Neuronal stem cell (in vitro differentiated cells): ENCODE measurements at regions not wholly inside any gene's neighbourhood (a gene's known extent, or its start where the extent isn't known, plus 50 kb on each side); places are given as distances from the start of the nearest gene placed in this dataset.

ENCODE experiments used
- DNase-seq: peaks from one replicate; pipeline ENCODE4 v3.0.0-alpha.2; 2013; ENCODE audit warnings: low spot score
- H2AFZ ChIP-seq: one replicate; pipeline ENCODE4 v1.6.1; 2013; ENCODE audit warnings: mild to moderate bottlenecking, low read length, inconsistent platforms
- H2AK5ac ChIP-seq: 2 replicates; pipeline ENCODE4 v1.6.1; 2013; ENCODE audit warnings: low read depth, mild to moderate bottlenecking, inconsistent platforms, low read length, moderate library complexity, mixed read lengths
- H2BK120ac ChIP-seq: 2 replicates; pipeline ENCODE4 v1.6.1; 2013; ENCODE audit warnings: low read depth, mild to moderate bottlenecking, inconsistent platforms, low read length, moderate library complexity, mixed read lengths
- H2BK12ac ChIP-seq: one replicate; pipeline ENCODE4 v1.6.1; 2013; ENCODE audit warnings: low read length, inconsistent platforms
- H2BK15ac ChIP-seq: 2 replicates; pipeline ENCODE4 v1.6.1; 2013; ENCODE audit warnings: mild to moderate bottlenecking, low read length, inconsistent platforms, mixed read lengths
- H2BK5ac ChIP-seq: one replicate; pipeline ENCODE4 v1.6.1; 2013; ENCODE audit warnings: inconsistent platforms, mild to moderate bottlenecking, low read length, moderate library complexity
- H3K14ac ChIP-seq: one replicate; pipeline ENCODE4 v1.6.1; 2013; ENCODE audit warnings: low read length, inconsistent platforms
- H3K18ac ChIP-seq: 2 replicates; pipeline ENCODE4 v1.6.1; 2013; ENCODE audit warnings: low read length, inconsistent platforms
- H3K23ac ChIP-seq: 2 replicates; pipeline ENCODE4 v1.6.1; 2013; ENCODE audit warnings: low read depth, mild to moderate bottlenecking, mixed read lengths, low read length, inconsistent platforms; ENCODE audit not compliant: poor library complexity
- H3K27ac ChIP-seq: replicated peaks from 3 replicates; pipeline ENCODE4 v1.5.1; 2013; ENCODE audit warnings: low read length, inconsistent platforms
- H3K27me3 ChIP-seq, 3 experiments: 2 replicates each; pipeline ENCODE4 v1.6.1; 2013; ENCODE audit warnings: low read length in 3 of 3, mild to moderate bottlenecking in 2 of 3, inconsistent platforms in 1 of 3, low read depth in 1 of 3, mixed read lengths in 1 of 3, moderate library complexity in 1 of 3; ENCODE audit not compliant: control insufficient read depth in 3 of 3, insufficient read depth in 3 of 3
- H3K36me3 ChIP-seq, 2 donors: replicated peaks in 1 of 2; 2 replicates each; pipeline ENCODE4 v1.6.1; 2013; ENCODE audit warnings: low read length in 2 of 2; ENCODE audit not compliant: control insufficient read depth in 2 of 2, insufficient read depth in 2 of 2
- H3K4ac ChIP-seq: 2 replicates; pipeline ENCODE4 v1.6.1; 2013; ENCODE audit warnings: inconsistent platforms, mild to moderate bottlenecking, low read length, moderate library complexity
- H3K4me1 ChIP-seq, 2 donors: 1 replicate in 1 of 2; 2 replicates in 1 of 2; pipeline ENCODE4 v1.6.1; 2013; ENCODE audit warnings: low read length in 2 of 2, low read depth in 1 of 2; ENCODE audit not compliant: control insufficient read depth in 2 of 2, insufficient read depth in 1 of 2
- H3K4me2 ChIP-seq: one replicate; pipeline ENCODE4 v1.6.1; 2013; ENCODE audit warnings: mild to moderate bottlenecking, low read length, inconsistent platforms; ENCODE audit not compliant: insufficient read depth, poor library complexity, severe bottlenecking
- H3K4me3 ChIP-seq, 2 donors: 2 replicates each; pipeline ENCODE4 v1.5.1; 2013; ENCODE audit warnings: low read length in 2 of 2, mild to moderate bottlenecking in 2 of 2, inconsistent platforms in 1 of 2, moderate library complexity in 1 of 2
- H3K79me1 ChIP-seq: one replicate; pipeline ENCODE4 v1.6.1; 2013; ENCODE audit warnings: low read depth, mild to moderate bottlenecking, inconsistent platforms, low read length, moderate library complexity
- H3K9ac ChIP-seq: one replicate; pipeline ENCODE4 v1.6.1; 2013; ENCODE audit warnings: mild to moderate bottlenecking, low read depth, low read length, inconsistent platforms; ENCODE audit not compliant: poor library complexity
- H3K9me3 ChIP-seq, 2 donors: replicated peaks in 1 of 2; 2 replicates each; pipeline versions ENCODE3 to v1.6.1; 2013; ENCODE audit warnings: low read length in 2 of 2, mild to moderate bottlenecking in 2 of 2, inconsistent platforms in 1 of 2, low read depth in 1 of 2, mixed read lengths in 1 of 2, moderate library complexity in 1 of 2; ENCODE audit not compliant: control insufficient read depth in 2 of 2, insufficient read depth in 1 of 2
- H4K8ac ChIP-seq: one replicate; pipeline ENCODE4 v1.6.1; 2013; ENCODE audit warnings: low read depth, mild to moderate bottlenecking, inconsistent platforms, low read length, moderate library complexity
- H4K91ac ChIP-seq: one replicate; pipeline ENCODE4 v1.6.1; 2013; ENCODE audit warnings: low read length, low read depth, mild to moderate bottlenecking, inconsistent platforms; ENCODE audit not compliant: poor library complexity
- WGBS, 2 donors: extraction: QIAGEN DNeasy Blood & Tissue Kit; methylation state at CpG; one replicate each; pipeline ENCODE4 v1.1.7; 2013; ENCODE audit warnings: missing lambda C conversion rate in 2 of 2, mixed read lengths in 1 of 2; ENCODE audit not compliant: insufficient read length in 2 of 2, insufficient replicate concordance in 1 of 2; ENCODE audit errors: extremely low coverage in 2 of 2; 5-methylcytosine and 5-hydroxymethylcytosine counted together

GRCh38 chr11:130602641-130603334 lies 154.3 kb downstream of the ADAMTS15 start:
- no peak overlapping the region for H3K4me2 ChIP-seq
- H3K4me3 ChIP-seq = no peak overlapping the region
- no peak overlapping the region for H2AK5ac ChIP-seq
- H3K9ac ChIP-seq = no peak overlapping the region
- no peaks in the 10 kb centered on the region for H3K36me3 ChIP-seq
- no peak overlapping the region for H4K91ac ChIP-seq
- H2BK12ac ChIP-seq = no peak overlapping the region
- no peak overlapping the region for H2BK120ac ChIP-seq
- peak overlapping the region; percentile 16 for H3K18ac ChIP-seq
- H3K4ac ChIP-seq = no peak overlapping the region
- H2BK5ac ChIP-seq = no peak overlapping the region
- no peak overlapping the region for H4K8ac ChIP-seq
- H3K14ac ChIP-seq = no peak overlapping the region
- H3K9me3 ChIP-seq = peaks cover 0 to 5% of the 10 kb centered on the region in 2 donors
- H2BK15ac ChIP-seq = no peak overlapping the region
- H3K23ac ChIP-seq = no peak overlapping the region
- peaks cover 0 to 5% (median 0%) of the 10 kb centered on the region in 3 experiments for H3K27me3 ChIP-seq
- no peak overlapping the region for H3K27ac ChIP-seq
- no CpG with 5 or more reads among the region's 12 CpGs for WGBS, 2 donors
- H3K79me1 ChIP-seq = no peaks in the 10 kb centered on the region
- no peak for DNase-seq
- no peak overlapping the region for H2AFZ ChIP-seq
- H3K4me1 ChIP-seq = peaks cover 6 to 12% of the 10 kb centered on the region in 2 donors

- no peaks in the 10 kb centered on the region for H3K79me1 ChIP-seq
- H3K18ac ChIP-seq = no peak overlapping the region
- no peak overlapping the region for H2BK120ac ChIP-seq
- H3K14ac ChIP-seq = no peak overlapping the region
- peaks cover 0 to 5% of the 10 kb centered on the region in 2 donors for H3K9me3 ChIP-seq
- no peak overlapping the region for H3K9ac ChIP-seq
- H3K23ac ChIP-seq = no peak overlapping the region
- no peak overlapping the region for H3K4me3 ChIP-seq
- H3K36me3 ChIP-seq = no peaks in the 10 kb centered on the region
- no peak overlapping the region for H2BK12ac ChIP-seq
- WGBS, 2 donors = no CpG with 5 or more reads among the region's 7 CpGs
- H4K91ac ChIP-seq = no peak overlapping the region
- no peak overlapping the region for H4K8ac ChIP-seq
- H3K27ac ChIP-seq = no peak overlapping the region
- peaks cover 6 to 12% of the 10 kb centered on the region in 2 donors for H3K4me1 ChIP-seq
- H2AK5ac ChIP-seq = no peak overlapping the region
- no peak overlapping the region for H3K4me2 ChIP-seq
- no peak overlapping the region for H2BK15ac ChIP-seq
- no peak overlapping the region for H2AFZ ChIP-seq
- peaks cover 0 to 5% (median 0%) of the 10 kb centered on the region in 3 experiments for H3K27me3 ChIP-seq
- no peak overlapping the region for H2BK5ac ChIP-seq
- no peak overlapping the region for H3K4ac ChIP-seq
- DNase-seq = no peak
These were observed 155.0 kb downstream of the ADAMTS15 start for GRCh38 chr11:130603335-130603906.

GRCh38 chr11:130604606-130605005 lies 156.2 kb downstream of the ADAMTS15 start:
- Histone ChIP-seq H4K91ac (no peak overlapping the region), H2AFZ (no peak overlapping the region), H3K27ac (no peak overlapping the region), H3K9ac (no peak overlapping the region), H2BK5ac (no peak overlapping the region), H3K4me1 (peaks cover 6 to 12% of the 10 kb centered on the region in 2 donors), H3K27me3 (peaks cover 0 to 5% (median 0%) of the 10 kb centered on the region in 3 experiments), H3K4me3 (no peak overlapping the region), H3K18ac (no peak overlapping the region), H2BK120ac (no peak overlapping the region), H2AK5ac (no peak overlapping the region), H3K36me3 (no peaks in the 10 kb centered on the region), H4K8ac (no peak overlapping the region), H3K9me3 (peaks cover 0 to 4% of the 10 kb centered on the region in 2 donors), H3K4ac (no peak overlapping the region), H2BK12ac (no peak overlapping the region), H3K14ac (no peak overlapping the region), H3K79me1 (no peaks in the 10 kb centered on the region), H3K4me2 (no peak overlapping the region), H3K23ac (no peak overlapping the region), H2BK15ac (no peak overlapping the region)
- WGBS, 2 donors = no CpG with 5 or more reads among the region's 1 CpG
- DNase-seq = no peak

DNA sequence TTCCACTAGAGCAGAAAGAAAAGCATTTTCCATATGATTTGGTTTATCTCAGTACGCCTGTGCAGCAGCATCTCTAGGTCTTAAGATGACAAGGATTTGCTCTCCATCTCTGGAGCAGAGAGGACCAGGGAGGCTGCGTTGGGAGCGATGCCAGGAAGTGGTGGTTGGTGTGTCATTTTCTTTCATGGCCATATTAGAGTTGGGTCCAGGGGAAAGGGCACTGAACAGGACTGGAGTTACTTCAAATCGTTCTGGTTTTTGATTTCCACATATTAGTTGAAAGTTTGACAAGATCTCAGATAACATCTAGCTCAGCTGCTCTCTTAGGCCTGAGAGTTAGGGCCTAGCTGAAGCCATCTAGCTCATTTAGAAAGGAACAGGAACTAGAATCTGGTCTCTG lies 157.7 kb downstream of the ADAMTS15 start:
- Histone ChIP-seq H3K4me1 (peaks cover 2 to 4% of the 10 kb centered on the region in 2 donors), H4K91ac (no peak overlapping the region), H2AFZ (no peak overlapping the region), H3K36me3 (no peaks in the 10 kb centered on the region), H3K27ac (no peak overlapping the region), H3K27me3 (peaks cover 0 to 5% (median 0%) of the 10 kb centered on the region in 3 experiments), H3K4me3 (no peak overlapping the region), H2BK5ac (no peak overlapping the region), H2BK12ac (no peak overlapping the region), H3K23ac (no peak overlapping the region), H3K14ac (no peak overlapping the region), H4K8ac (no peak overlapping the region), H3K4me2 (no peak overlapping the region), H2BK120ac (no peak overlapping the region), H3K4ac (no peak overlapping the region), H2AK5ac (no peak overlapping the region), H3K18ac (no peak overlapping the region), H2BK15ac (no peak overlapping the region), H3K9me3 (peaks cover 0 to 3% of the 10 kb centered on the region in 2 donors), H3K9ac (no peak overlapping the region), H3K79me1 (no peaks in the 10 kb centered on the region)
- no CpG with 5 or more reads among the region's 4 CpGs for WGBS, 2 donors
- DNase-seq = no peak
